A549 (cell line): ENCODE measurements at regions not wholly inside any gene's neighbourhood (a gene's known extent, or its start where the extent isn't known, plus 50 kb on each side); places are given as distances from the start of the nearest gene placed in this dataset.

Experiments used
- ATAC-seq, 2 experiments: fragments of 200-7000 bp in 1 of 2; fragments of >200 bp in 1 of 2; cut with Nextera tagmentation in 1 of 2; cut with Tn5 transposase in 1 of 2; 3 replicates each; pipeline versions ENCODE4 v1.8.0 to v1.9.1; 2018 to 2020; ENCODE audit warnings: mild to moderate bottlenecking in 1 of 2, moderate library complexity in 1 of 2
- CTCF ChIA-PET: fragments of 300-600 bp; sonication (Branson Sonifier 250); formaldehyde crosslinking; extraction: SDS; loops from one replicate; lab custom pipeline; 2021; ENCODE audit warnings: antibody characterized with exemption, inconsistent platforms; lab: Yijun Ruan, JAX
- POLR2A ChIA-PET: fragments of 350-600 bp; formaldehyde crosslinking; extraction: SDS; loops from one replicate; lab custom pipeline; 2021; ENCODE audit warnings: antibody characterized with exemption, inconsistent platforms; lab: Yijun Ruan, JAX
- DNase-seq, 2 experiments: peaks; one replicate each; pipeline versions ENCODE4 v3.0.0 to v3.0.0-alpha.2; 2011 to 2016; ENCODE audit warnings: low read depth in 1 of 2, low spot score in 1 of 2
- FAIRE-seq: peaks from 2 replicates; lab custom pipeline; 2011; peaks lifted over from hg19 to GRCh38; lab: Jason Lieb, UNC
- H3K27ac ChIP-seq, 2 experiments: fragments of >200 bp; sonication (Bioruptor Twin); formaldehyde crosslinking; 3 replicates each; pipeline ENCODE4 v1.5.1; 2016 to 2017
- H3K4me1 ChIP-seq: fragments of >200 bp; sonication (Bioruptor Twin); formaldehyde crosslinking; 3 replicates; pipeline ENCODE4 v1.6.1; 2016
- H3K4me2 ChIP-seq: fragments of >200 bp; sonication (Bioruptor Twin); formaldehyde crosslinking; 3 replicates; pipeline ENCODE4 v1.6.1; 2016
- H3K4me3 ChIP-seq: fragments of >200 bp; sonication (Bioruptor Twin); formaldehyde crosslinking; 3 replicates; pipeline ENCODE4 v1.5.1; 2016
- H3K9me3 ChIP-seq: fragments of >200 bp; sonication (Bioruptor Twin); formaldehyde crosslinking; 3 replicates; pipeline ENCODE4 v1.6.1; 2016
- BHLHE40 ChIP-seq: IDR thresholded peaks from 2 replicates; pipeline ENCODE4 v1.6.1; 2012; ENCODE audit warnings: low read depth, low read length, inconsistent platforms
- CBX2 ChIP-seq: fragments of 200-600 bp; sonication (generic); IDR thresholded peaks from 2 replicates; pipeline ENCODE4 v1.6.1; 2016; ENCODE audit warnings: low read depth, mild to moderate bottlenecking, borderline replicate concordance
- CEBPB ChIP-seq, 2 experiments: fragments of >200 bp in 1 of 2; sonication (Bioruptor Twin) in 1 of 2; formaldehyde crosslinking in 1 of 2; IDR thresholded peaks; 2 replicates each; pipeline ENCODE4 v1.6.1; 2012 to 2016
- CHD2 ChIP-seq: fragments of 150-350 bp; IDR thresholded peaks from 2 replicates; pipeline ENCODE4 v1.6.1; 2014; ENCODE audit warnings: low read length; ENCODE audit not compliant: partially characterized antibody
- FOSB ChIP-seq: fragments of 250-450 bp; sonication (Bioruptor Pico); IDR thresholded peaks from 2 replicates; pipeline ENCODE4 v1.5.0; 2020; ENCODE audit warnings: mild to moderate bottlenecking, moderate library complexity
- FOSL2 ChIP-seq, 2 experiments: fragments of 450-650 bp in 1 of 2; fragments of >200 bp in 1 of 2; sonication (Bioruptor Twin) in 1 of 2; formaldehyde crosslinking; IDR thresholded peaks; 2 replicates each; pipeline versions ENCODE4 v1.5.0 to v1.6.1; 2016 to 2020; ENCODE audit warnings: mild to moderate bottlenecking in 1 of 2, moderate library complexity in 1 of 2
- FOXS1 ChIP-seq: fragments of 250-450 bp; sonication (Bioruptor Pico); IDR thresholded peaks from 2 replicates; pipeline ENCODE4 v1.5.0; 2020; ENCODE audit warnings: mild to moderate bottlenecking, moderate library complexity
- HOXA7 ChIP-seq: fragments of 250-450 bp; sonication (Bioruptor Pico); IDR thresholded peaks from 2 replicates; pipeline ENCODE4 v1.5.0; 2020; ENCODE audit warnings: mild to moderate bottlenecking, moderate library complexity
- HOXB13 ChIP-seq: fragments of 250-450 bp; sonication (Bioruptor Pico); IDR thresholded peaks from 2 replicates; pipeline ENCODE4 v1.5.0; 2020; ENCODE audit warnings: low read depth, mild to moderate bottlenecking, moderate library complexity
- HOXB5 ChIP-seq: fragments of 250-450 bp; sonication (Bioruptor Pico); IDR thresholded peaks from 2 replicates; pipeline ENCODE4 v1.5.0; 2020; ENCODE audit warnings: mild to moderate bottlenecking, moderate library complexity
- KDM1A ChIP-seq: fragments of 200-600 bp; sonication (generic); IDR thresholded peaks from 2 replicates; pipeline ENCODE4 v1.6.1; 2016; ENCODE audit warnings: low read depth, mild to moderate bottlenecking
- MAFK ChIP-seq: fragments of 450-650 bp; IDR thresholded peaks from 2 replicates; pipeline ENCODE4 v1.6.1; 2014; ENCODE audit not compliant: partially characterized antibody
- MYC ChIP-seq: IDR thresholded peaks from 2 replicates; pipeline ENCODE4 v1.6.1; 2012; ENCODE audit warnings: mild to moderate bottlenecking, inconsistent platforms, low read length, improper control_type of control experiment, borderline replicate concordance
- NFE2L2 ChIP-seq: fragments of 150-350 bp; conservative IDR thresholded peaks from 2 replicates; pipeline ENCODE4 v1.6.1; 2014; ENCODE audit warnings: low read length
- NPAS2 ChIP-seq: fragments of 250-450 bp; sonication (Bioruptor Pico); IDR thresholded peaks from 2 replicates; pipeline ENCODE4 v1.8.0; 2022; ENCODE audit warnings: mild to moderate bottlenecking, moderate library complexity, borderline replicate concordance
- PHF8 ChIP-seq: fragments of 200-600 bp; sonication (generic); IDR thresholded peaks from 2 replicates; pipeline ENCODE4 v1.6.1; 2016; ENCODE audit warnings: low read depth, mild to moderate bottlenecking, antibody characterized with exemption, moderate library complexity, borderline replicate concordance
- POLR2A ChIP-seq: IDR thresholded peaks from 2 replicates; pipeline ENCODE4 v1.6.1; 2012; ENCODE audit warnings: mild to moderate bottlenecking, low read length
- POLR2AphosphoS2 ChIP-seq: conservative IDR thresholded peaks from 2 replicates; pipeline ENCODE4 v1.6.1; 2012; ENCODE audit warnings: low read length, improper control_type of control experiment, inconsistent platforms
- RAD21 ChIP-seq, 2 experiments: fragments of >200 bp in 1 of 2; sonication (Bioruptor Twin) in 1 of 2; formaldehyde crosslinking in 1 of 2; IDR thresholded peaks in 1 of 2; conservative IDR thresholded peaks in 1 of 2; 2 replicates in 1 of 2; 3 replicates in 1 of 2; pipeline ENCODE4 v1.6.1; 2012 to 2018; ENCODE audit warnings: inconsistent platforms in 1 of 2
- RARB ChIP-seq: fragments of 250-450 bp; sonication (Bioruptor Pico); IDR thresholded peaks from 2 replicates; pipeline ENCODE4 v1.8.0; 2021; ENCODE audit warnings: mild to moderate bottlenecking, moderate library complexity
- RFX5 ChIP-seq: fragments of 450-650 bp; IDR thresholded peaks from 2 replicates; pipeline ENCODE4 v1.7.1; 2014; ENCODE audit warnings: antibody characterized with exemption, mild to moderate bottlenecking, moderate library complexity
- RNF2 ChIP-seq: fragments of 200-600 bp; sonication (generic); IDR thresholded peaks from 2 replicates; pipeline ENCODE4 v1.6.1; 2016; ENCODE audit warnings: low read depth, mild to moderate bottlenecking, antibody characterized with exemption, moderate library complexity, borderline replicate concordance
- SMC3 ChIP-seq: fragments of >200 bp; sonication (Bioruptor Twin); formaldehyde crosslinking; IDR thresholded peaks from 3 replicates; pipeline ENCODE4 v1.6.1; 2018; ENCODE audit warnings: inconsistent platforms
- ZFP36 ChIP-seq: fragments of 450-650 bp; IDR thresholded peaks from 2 replicates; pipeline ENCODE4 v1.6.1; 2014; ENCODE audit warnings: borderline replicate concordance; ENCODE audit not compliant: partially characterized antibody
- ZNF302 ChIP-seq: fragments of 250-450 bp; sonication (Bioruptor Pico); IDR thresholded peaks from 2 replicates; pipeline ENCODE4 v1.9.0; 2021; ENCODE audit warnings: inconsistent platforms, mild to moderate bottlenecking, moderate library complexity
- WGBS: methylation state at CpG from one replicate; pipeline ENCODE4 v1.1.6; 2017; ENCODE audit errors: missing lambda C conversion rate; 5-methylcytosine and 5-hydroxymethylcytosine counted together
- TF ChIP-seq, protein P1 (sequence below): fragments of >200 bp; sonication (Bioruptor Twin); formaldehyde crosslinking; IDR thresholded peaks from 3 replicates; pipeline ENCODE4 v1.5.1; 2016
- TF ChIP-seq, protein P2 (sequence below): IDR thresholded peaks from 2 replicates; pipeline ENCODE4 v1.6.1; 2012
- TF ChIP-seq, protein P3 (sequence below): fragments of 200-600 bp; sonication (generic); IDR thresholded peaks from 2 replicates; pipeline ENCODE4 v1.6.1; 2016; ENCODE audit warnings: antibody characterized with exemption, mild to moderate bottlenecking, moderate library complexity

DNA sequence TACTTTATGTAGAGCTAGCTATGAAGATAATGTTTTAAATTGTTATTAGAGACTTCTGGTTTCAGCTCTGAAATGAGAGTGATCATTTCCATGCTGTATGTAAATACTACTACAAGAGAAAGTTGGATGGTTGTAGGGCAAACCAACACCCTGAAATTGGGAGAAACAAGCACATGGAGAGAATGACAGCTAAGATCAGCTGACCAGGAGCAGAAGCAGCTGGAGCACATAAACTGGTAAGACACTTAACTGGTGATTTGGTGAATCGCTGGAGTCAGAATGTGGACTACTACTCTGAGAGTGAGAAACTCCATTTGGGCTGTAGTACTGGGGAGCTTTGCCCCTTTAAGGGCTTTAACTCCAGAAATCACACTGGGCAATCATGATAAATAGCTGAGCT lies 226.8 kb downstream of the RND3 start:
- DNase-seq: no peak
- ChIA-PET POLR2A (no interaction called here), CTCF (no interaction called here)
- TF ChIP-seq, protein P1, sequence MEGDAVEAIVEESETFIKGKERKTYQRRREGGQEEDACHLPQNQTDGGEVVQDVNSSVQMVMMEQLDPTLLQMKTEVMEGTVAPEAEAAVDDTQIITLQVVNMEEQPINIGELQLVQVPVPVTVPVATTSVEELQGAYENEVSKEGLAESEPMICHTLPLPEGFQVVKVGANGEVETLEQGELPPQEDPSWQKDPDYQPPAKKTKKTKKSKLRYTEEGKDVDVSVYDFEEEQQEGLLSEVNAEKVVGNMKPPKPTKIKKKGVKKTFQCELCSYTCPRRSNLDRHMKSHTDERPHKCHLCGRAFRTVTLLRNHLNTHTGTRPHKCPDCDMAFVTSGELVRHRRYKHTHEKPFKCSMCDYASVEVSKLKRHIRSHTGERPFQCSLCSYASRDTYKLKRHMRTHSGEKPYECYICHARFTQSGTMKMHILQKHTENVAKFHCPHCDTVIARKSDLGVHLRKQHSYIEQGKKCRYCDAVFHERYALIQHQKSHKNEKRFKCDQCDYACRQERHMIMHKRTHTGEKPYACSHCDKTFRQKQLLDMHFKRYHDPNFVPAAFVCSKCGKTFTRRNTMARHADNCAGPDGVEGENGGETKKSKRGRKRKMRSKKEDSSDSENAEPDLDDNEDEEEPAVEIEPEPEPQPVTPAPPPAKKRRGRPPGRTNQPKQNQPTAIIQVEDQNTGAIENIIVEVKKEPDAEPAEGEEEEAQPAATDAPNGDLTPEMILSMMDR: no peak
- TF ChIP-seq BHLHE40 (no peak), POLR2A (no peak), ZFP36 (no peak), KDM1A (no peak), RFX5 (no peak), CEBPB (IDR thresholded peaks at IDR 0.05) (no peak), CHD2 (no peak), RARB (CRISPR knock-in tag) (no peak), SMC3 (no peak), NFE2L2 (no peak), POLR2AphosphoS2 (no peak), CBX2 (no peak), PHF8 (no peak), FOSB (CRISPR knock-in tag) (no peak)
- Histone ChIP-seq H3K4me2 (no peak overlapping the region), H3K4me3 (no peak overlapping the region), H3K9me3 (no peaks in the 10 kb centered on the region), H3K27ac (no peak overlapping the region), H3K4me1 (no peaks in the 10 kb centered on the region)
- 83% methylated on average over 1 of the region's 1 CpG for WGBS
- no peak for ATAC-seq
- no peak for FAIRE-seq

DNA sequence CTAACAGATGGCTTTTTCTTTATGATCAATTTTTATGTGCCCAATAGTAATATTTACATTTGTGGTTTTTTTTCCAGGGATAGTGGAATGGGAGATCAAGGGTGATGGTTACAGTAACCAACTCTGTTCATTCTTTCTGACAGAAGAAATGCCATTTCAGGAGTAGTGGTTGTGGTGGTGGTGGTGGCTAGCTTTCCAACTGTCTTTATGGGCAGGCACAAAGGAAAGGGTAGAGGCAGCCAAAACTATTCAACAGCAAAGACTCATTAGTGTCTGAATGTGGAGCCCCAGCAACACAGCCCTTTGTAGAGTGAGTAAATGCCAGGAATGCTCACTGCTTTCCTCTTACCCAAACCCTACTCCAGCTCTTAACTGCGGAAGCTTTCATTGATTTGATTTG lies 227.7 kb downstream of the RND3 start:
- POLR2A ChIA-PET: no interaction called here
- Histone ChIP-seq H3K4me3 (no peak overlapping the region), H3K4me1 (no peaks in the 10 kb centered on the region), H3K4me2 (no peak overlapping the region), H3K9me3 (no peaks in the 10 kb centered on the region), H3K27ac (no peak overlapping the region)
- 100% methylated on average over 1 of the region's 1 CpG for whole genome bisulfite sequencing
- DNase-seq (no peak), FAIRE-seq (no peak), ATAC-seq (no peak)
- TF ChIP-seq SMC3 (no peak), MAFK (no peak), NPAS2 (CRISPR knock-in tag) (no peak), FOSL2 (IDR thresholded peaks at IDR 0.05) (no peak), FOSL2 (CRISPR knock-in tag; IDR thresholded peaks at IDR 0.05) (no peak), RAD21 (conservative IDR thresholded peaks at IDR 0.05 in 1 of 2, IDR thresholded peaks at IDR 0.05 in 1 of 2) (no peak), HOXA7 (CRISPR knock-in tag) (no peak), FOXS1 (CRISPR knock-in tag) (no peak), KDM1A (no peak)
- TF ChIP-seq, protein P2, sequence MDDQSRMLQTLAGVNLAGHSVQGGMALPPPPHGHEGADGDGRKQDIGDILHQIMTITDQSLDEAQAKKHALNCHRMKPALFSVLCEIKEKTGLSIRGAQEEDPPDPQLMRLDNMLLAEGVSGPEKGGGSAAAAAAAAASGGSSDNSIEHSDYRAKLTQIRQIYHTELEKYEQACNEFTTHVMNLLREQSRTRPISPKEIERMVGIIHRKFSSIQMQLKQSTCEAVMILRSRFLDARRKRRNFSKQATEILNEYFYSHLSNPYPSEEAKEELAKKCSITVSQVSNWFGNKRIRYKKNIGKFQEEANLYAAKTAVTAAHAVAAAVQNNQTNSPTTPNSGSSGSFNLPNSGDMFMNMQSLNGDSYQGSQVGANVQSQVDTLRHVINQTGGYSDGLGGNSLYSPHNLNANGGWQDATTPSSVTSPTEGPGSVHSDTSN: no peak
- CTCF ChIA-PET: no interaction called here

DNA sequence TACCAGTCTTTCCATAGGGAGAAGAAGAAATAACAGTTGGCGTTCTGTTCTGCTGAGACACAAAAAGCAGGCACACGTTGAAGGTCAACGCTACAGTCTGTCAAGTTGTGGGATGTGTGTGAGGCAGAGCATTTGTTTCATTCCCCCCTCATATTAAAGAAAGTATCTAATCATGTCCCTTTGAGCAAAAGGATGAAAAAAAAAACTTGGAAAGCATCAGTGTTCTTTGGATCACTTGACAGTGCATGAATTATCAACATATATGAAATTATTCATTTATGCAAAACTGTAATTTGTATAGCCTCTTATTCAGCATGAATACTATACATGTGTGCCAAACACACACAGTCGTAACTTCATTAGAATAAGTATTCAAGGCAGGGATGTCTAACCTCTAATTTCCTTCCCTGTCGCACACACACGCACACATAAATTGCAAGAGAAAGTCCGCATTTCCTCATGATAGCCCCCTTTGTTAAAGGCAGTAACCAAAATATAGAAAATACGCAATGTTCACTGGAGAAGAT lies 228.6 kb downstream of the RND3 start:
- Histone ChIP-seq H3K9me3 (no peaks in the 10 kb centered on the region), H3K27ac (no peak overlapping the region), H3K4me2 (no peak overlapping the region), H3K4me1 (no peaks in the 10 kb centered on the region), H3K4me3 (no peak overlapping the region)
- CTCF ChIA-PET: no interaction called here
- POLR2A ChIA-PET: no interaction called here
- ATAC-seq: no peak
- no peak for FAIRE-seq
- 91% methylated on average over 8 of the region's 8 CpGs for WGBS
- DNase-seq: no peak
- TF ChIP-seq, protein P3, sequence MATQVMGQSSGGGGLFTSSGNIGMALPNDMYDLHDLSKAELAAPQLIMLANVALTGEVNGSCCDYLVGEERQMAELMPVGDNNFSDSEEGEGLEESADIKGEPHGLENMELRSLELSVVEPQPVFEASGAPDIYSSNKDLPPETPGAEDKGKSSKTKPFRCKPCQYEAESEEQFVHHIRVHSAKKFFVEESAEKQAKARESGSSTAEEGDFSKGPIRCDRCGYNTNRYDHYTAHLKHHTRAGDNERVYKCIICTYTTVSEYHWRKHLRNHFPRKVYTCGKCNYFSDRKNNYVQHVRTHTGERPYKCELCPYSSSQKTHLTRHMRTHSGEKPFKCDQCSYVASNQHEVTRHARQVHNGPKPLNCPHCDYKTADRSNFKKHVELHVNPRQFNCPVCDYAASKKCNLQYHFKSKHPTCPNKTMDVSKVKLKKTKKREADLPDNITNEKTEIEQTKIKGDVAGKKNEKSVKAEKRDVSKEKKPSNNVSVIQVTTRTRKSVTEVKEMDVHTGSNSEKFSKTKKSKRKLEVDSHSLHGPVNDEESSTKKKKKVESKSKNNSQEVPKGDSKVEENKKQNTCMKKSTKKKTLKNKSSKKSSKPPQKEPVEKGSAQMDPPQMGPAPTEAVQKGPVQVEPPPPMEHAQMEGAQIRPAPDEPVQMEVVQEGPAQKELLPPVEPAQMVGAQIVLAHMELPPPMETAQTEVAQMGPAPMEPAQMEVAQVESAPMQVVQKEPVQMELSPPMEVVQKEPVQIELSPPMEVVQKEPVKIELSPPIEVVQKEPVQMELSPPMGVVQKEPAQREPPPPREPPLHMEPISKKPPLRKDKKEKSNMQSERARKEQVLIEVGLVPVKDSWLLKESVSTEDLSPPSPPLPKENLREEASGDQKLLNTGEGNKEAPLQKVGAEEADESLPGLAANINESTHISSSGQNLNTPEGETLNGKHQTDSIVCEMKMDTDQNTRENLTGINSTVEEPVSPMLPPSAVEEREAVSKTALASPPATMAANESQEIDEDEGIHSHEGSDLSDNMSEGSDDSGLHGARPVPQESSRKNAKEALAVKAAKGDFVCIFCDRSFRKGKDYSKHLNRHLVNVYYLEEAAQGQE: no peak
- TF ChIP-seq MYC (no peak), ZNF302 (CRISPR knock-in tag) (no peak), ZFP36 (no peak), FOXS1 (CRISPR knock-in tag) (no peak), RNF2 (no peak), HOXB13 (CRISPR knock-in tag) (no peak), HOXB5 (CRISPR knock-in tag) (no peak)
